ENCODE measurements at regions not wholly inside any gene's neighbourhood (a gene's known extent, or its start where the extent isn't known, plus 50 kb on each side); places are given as distances from the start of the nearest gene placed in this dataset.

GRCh38 chr3:135448520-135448919 is 517.0 kb upstream of the PPP2R3A start:
- Histone ChIP-seq H3K4me1 (ENCODE audit: control insufficient read depth in 3 of 3, insufficient read depth in 2 of 3, low read depth in 1 of 3, low read length in 2 of 3) (no peaks in the 10 kb centered on the region), H3K27me3 (ENCODE audit: control insufficient read depth in 3 of 3, insufficient read depth in 3 of 3, low read length in 3 of 3) (peaks cover 0 to 2% (median 0%) of the 10 kb centered on the region in 3 donors), H3K36me3 (ENCODE audit: control insufficient read depth in 3 of 3, insufficient read depth in 2 of 3, low read depth in 1 of 3, low read length in 3 of 3) (no peaks in the 10 kb centered on the region), H3K9me3 (ENCODE audit: control insufficient read depth in 2 of 2, insufficient read depth in 1 of 2, low read depth in 1 of 2, low read length in 1 of 2) (no peaks in the 10 kb centered on the region), H3K27ac (ENCODE audit: low read depth in 1 of 3, low read length in 2 of 3) (no peak overlapping the region), H3K4me3 (ENCODE audit: low read depth in 1 of 3, low read length in 3 of 3) (no peak overlapping the region)
- no peak for DNase-seq
- no peak for FAIRE-seq

- peaks cover 0 to 2% (median 0%) of the 10 kb centered on the region in 3 donors for H3K27me3 ChIP-seq (ENCODE audit: control insufficient read depth in 3 of 3, insufficient read depth in 3 of 3, low read length in 3 of 3)
- 20 to 44% (median 42%) methylated on average over 1 of the region's 1 CpG for WGBS, 3 donors
- no peak overlapping the region for H3K27ac ChIP-seq (ENCODE audit: low read depth in 1 of 3, low read length in 2 of 3)
- no peak for FAIRE-seq
- H3K4me1 ChIP-seq (ENCODE audit: control insufficient read depth in 3 of 3, insufficient read depth in 2 of 3, low read depth in 1 of 3, low read length in 2 of 3), result no peaks in the 10 kb centered on the region
- no peaks in the 10 kb centered on the region for H3K36me3 ChIP-seq (ENCODE audit: control insufficient read depth in 3 of 3, insufficient read depth in 2 of 3, low read depth in 1 of 3, low read length in 3 of 3)
- H3K4me3 ChIP-seq (ENCODE audit: low read depth in 1 of 3, low read length in 3 of 3), result no peak overlapping the region
- no peaks in the 10 kb centered on the region for H3K9me3 ChIP-seq (ENCODE audit: control insufficient read depth in 2 of 2, insufficient read depth in 1 of 2, low read depth in 1 of 2, low read length in 1 of 2)
- DNase-seq, result no peak
Observed at GRCh38 chr3:135449046-135449445, 516.5 kb upstream of the PPP2R3A start.

- no peaks in the 10 kb centered on the region for H3K9me3 ChIP-seq (ENCODE audit: control insufficient read depth in 2 of 2, insufficient read depth in 1 of 2, low read depth in 1 of 2, low read length in 1 of 2)
- H3K4me1 ChIP-seq (ENCODE audit: control insufficient read depth in 3 of 3, insufficient read depth in 2 of 3, low read depth in 1 of 3, low read length in 2 of 3), result no peaks in the 10 kb centered on the region
- no peak overlapping the region for H3K4me3 ChIP-seq (ENCODE audit: low read depth in 1 of 3, low read length in 3 of 3)
- no peaks in the 10 kb centered on the region for H3K36me3 ChIP-seq (ENCODE audit: control insufficient read depth in 3 of 3, insufficient read depth in 2 of 3, low read depth in 1 of 3, low read length in 3 of 3)
- 77 to 93% (median 89%) methylated on average over 2 of the region's 2 CpGs for WGBS, 3 donors
- H3K27me3 ChIP-seq (ENCODE audit: control insufficient read depth in 3 of 3, insufficient read depth in 3 of 3, low read length in 3 of 3), result peaks cover 0 to 6% (median 2%) of the 10 kb centered on the region in 3 donors
- no peak for FAIRE-seq
- DNase-seq, result no peak
- no peak overlapping the region for H3K27ac ChIP-seq (ENCODE audit: low read depth in 1 of 3, low read length in 2 of 3)
Observed at GRCh38 chr3:135451037-135451785, 514.3 kb upstream of the PPP2R3A start.

GRCh38 chr3:135452881-135453280 is 512.6 kb upstream of the PPP2R3A start:
- FAIRE-seq (no peak), DNase-seq (no peak)
- WGBS, 3 donors, result 51 to 60% (median 56%) methylated on average over 10 of the region's 10 CpGs
- H3K27ac ChIP-seq (ENCODE audit: low read depth in 1 of 3, low read length in 2 of 3), result no peak overlapping the region
- peaks cover 0 to 9% (median 2%) of the 10 kb centered on the region in 3 donors for H3K27me3 ChIP-seq (ENCODE audit: control insufficient read depth in 3 of 3, insufficient read depth in 3 of 3, low read length in 3 of 3)
- no peaks in the 10 kb centered on the region for H3K9me3 ChIP-seq (ENCODE audit: control insufficient read depth in 2 of 2, insufficient read depth in 1 of 2, low read depth in 1 of 2, low read length in 1 of 2)
- H3K4me1 ChIP-seq (ENCODE audit: control insufficient read depth in 3 of 3, insufficient read depth in 2 of 3, low read depth in 1 of 3, low read length in 2 of 3), result no peaks in the 10 kb centered on the region
- H3K36me3 ChIP-seq (ENCODE audit: control insufficient read depth in 3 of 3, insufficient read depth in 2 of 3, low read depth in 1 of 3, low read length in 3 of 3), result no peaks in the 10 kb centered on the region
- no peak overlapping the region for H3K4me3 ChIP-seq (ENCODE audit: low read depth in 1 of 3, low read length in 3 of 3)

- Histone ChIP-seq H3K9me3 (ENCODE audit: control insufficient read depth in 2 of 2, insufficient read depth in 1 of 2, low read depth in 1 of 2, low read length in 1 of 2) (no peaks in the 10 kb centered on the region), H3K4me1 (ENCODE audit: control insufficient read depth in 3 of 3, insufficient read depth in 2 of 3, low read depth in 1 of 3, low read length in 2 of 3) (no peaks in the 10 kb centered on the region), H3K36me3 (ENCODE audit: control insufficient read depth in 3 of 3, insufficient read depth in 2 of 3, low read depth in 1 of 3, low read length in 3 of 3) (no peaks in the 10 kb centered on the region), H3K27me3 (ENCODE audit: control insufficient read depth in 3 of 3, insufficient read depth in 3 of 3, low read length in 3 of 3) (peaks cover 0 to 9% (median 2%) of the 10 kb centered on the region in 3 donors), H3K27ac (ENCODE audit: low read depth in 1 of 3, low read length in 2 of 3) (no peak overlapping the region), H3K4me3 (ENCODE audit: low read depth in 1 of 3, low read length in 3 of 3) (no peak overlapping the region)
- no peak for FAIRE-seq
- no peak for DNase-seq
- WGBS, 3 donors, result 61 to 72% (median 72%) methylated on average over 6 of the region's 6 CpGs
Observed at GRCh38 chr3:135453326-135453725, 512.2 kb upstream of the PPP2R3A start.

GRCh38 chr3:135454890-135455289 is 510.6 kb upstream of the PPP2R3A start:
- no peaks in the 10 kb centered on the region for H3K4me1 ChIP-seq (ENCODE audit: control insufficient read depth in 3 of 3, insufficient read depth in 2 of 3, low read depth in 1 of 3, low read length in 2 of 3)
- 65 to 85% (median 75%) methylated on average over 4 of the region's 4 CpGs for WGBS, 3 donors

GRCh38 chr3:135456108-135456790 is 509.3 kb upstream of the PPP2R3A start:
- Histone ChIP-seq H3K4me1 (ENCODE audit: control insufficient read depth in 3 of 3, insufficient read depth in 2 of 3, low read depth in 1 of 3, low read length in 2 of 3) (no peaks in the 10 kb centered on the region), H3K27ac (ENCODE audit: low read depth in 1 of 3, low read length in 2 of 3) (no peak overlapping the region), H3K4me3 (ENCODE audit: low read depth in 1 of 3, low read length in 3 of 3) (no peak overlapping the region), H3K27me3 (ENCODE audit: control insufficient read depth in 3 of 3, insufficient read depth in 3 of 3, low read length in 3 of 3) (peaks cover 0 to 9% (median 2%) of the 10 kb centered on the region in 3 donors), H3K9me3 (ENCODE audit: control insufficient read depth in 2 of 2, insufficient read depth in 1 of 2, low read depth in 1 of 2, low read length in 1 of 2) (no peaks in the 10 kb centered on the region), H3K36me3 (ENCODE audit: control insufficient read depth in 3 of 3, insufficient read depth in 2 of 3, low read depth in 1 of 3, low read length in 3 of 3) (no peaks in the 10 kb centered on the region)
- DNase-seq (peak in 1 of 2 donors; percentile 2), FAIRE-seq (no peak)
- WGBS, 3 donors, result 31 to 32% (median 32%) methylated on average over 15 of the region's 15 CpGs

More at GRCh38 chr3:135454890-135455289, 510.6 kb upstream of the PPP2R3A start:
- H3K4me3 ChIP-seq (ENCODE audit: low read depth in 1 of 3, low read length in 3 of 3), result no peak overlapping the region
- H3K9me3 ChIP-seq (ENCODE audit: control insufficient read depth in 2 of 2, insufficient read depth in 1 of 2, low read depth in 1 of 2, low read length in 1 of 2), result no peaks in the 10 kb centered on the region
- FAIRE-seq (no peak), DNase-seq (no peak)
- peaks cover 0 to 9% (median 2%) of the 10 kb centered on the region in 3 donors for H3K27me3 ChIP-seq (ENCODE audit: control insufficient read depth in 3 of 3, insufficient read depth in 3 of 3, low read length in 3 of 3)
- no peak overlapping the region for H3K27ac ChIP-seq (ENCODE audit: low read depth in 1 of 3, low read length in 2 of 3)
- no peaks in the 10 kb centered on the region for H3K36me3 ChIP-seq (ENCODE audit: control insufficient read depth in 3 of 3, insufficient read depth in 2 of 3, low read depth in 1 of 3, low read length in 3 of 3)

GRCh38 chr3:135458541-135459322 is 506.8 kb upstream of the PPP2R3A start:
- no peaks in the 10 kb centered on the region for H3K9me3 ChIP-seq (ENCODE audit: control insufficient read depth in 2 of 2, insufficient read depth in 1 of 2, low read depth in 1 of 2, low read length in 1 of 2)
- 68 to 73% (median 72%) methylated on average over 10 of the region's 10 CpGs for WGBS, 3 donors
- FAIRE-seq, result no peak
- H3K27me3 ChIP-seq (ENCODE audit: control insufficient read depth in 3 of 3, insufficient read depth in 3 of 3, low read length in 3 of 3), result peaks cover 0 to 6% (median 2%) of the 10 kb centered on the region in 3 donors
- H3K27ac ChIP-seq (ENCODE audit: low read depth in 1 of 3, low read length in 2 of 3), result no peak overlapping the region
- H3K4me3 ChIP-seq (ENCODE audit: low read depth in 1 of 3, low read length in 3 of 3), result no peak overlapping the region
- no peaks in the 10 kb centered on the region for H3K36me3 ChIP-seq (ENCODE audit: control insufficient read depth in 3 of 3, insufficient read depth in 2 of 3, low read depth in 1 of 3, low read length in 3 of 3)
- no peak for DNase-seq
- no peaks in the 10 kb centered on the region for H3K4me1 ChIP-seq (ENCODE audit: control insufficient read depth in 3 of 3, insufficient read depth in 2 of 3, low read depth in 1 of 3, low read length in 2 of 3)

All from small intestine (tissue), 7 donors.